ENCODE measurements at regions not wholly inside any gene's neighbourhood (a gene's known extent, or its start where the extent isn't known, plus 50 kb on each side); places are given as distances from the start of the nearest gene placed in this dataset.

DNA sequence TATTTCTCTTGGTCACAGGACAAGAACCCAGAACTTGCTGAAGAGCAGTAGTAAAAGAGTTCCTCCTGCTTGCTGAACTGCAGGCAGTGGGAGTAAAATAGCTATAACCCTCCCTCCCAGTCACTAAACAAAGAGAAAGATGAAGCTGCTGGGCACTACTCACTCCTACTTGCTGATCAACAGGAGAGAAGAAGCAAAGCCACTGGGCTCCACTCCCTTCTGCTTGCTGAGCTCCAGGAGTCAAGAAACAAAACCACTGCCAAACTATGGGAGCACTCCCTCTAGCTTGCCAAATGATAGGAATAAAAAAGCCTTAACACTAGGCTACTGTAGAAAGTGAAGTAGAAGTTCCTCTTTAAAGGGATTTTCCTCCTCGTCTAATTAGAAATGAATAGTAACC, 155.3 kb downstream of the RASSF9 start:
- CTCF ChIA-PET = no interaction called here
- DNase-seq (ENCODE audit: extremely low spot score) = no peak
- POLR2A ChIA-PET = no interaction called here
- TF ChIP-seq TARDBP (IDR thresholded peaks at IDR 0.05) = no peak
- no peak for TF ChIP-seq CTBP1 (IDR thresholded peaks at IDR 0.05; ENCODE audit: borderline replicate concordance)
- no peak for TF ChIP-seq FOXA1 (IDR thresholded peaks at IDR 0.05)
- no peak for TF ChIP-seq HDGF (IDR thresholded peaks at IDR 0.05; ENCODE audit: borderline replicate concordance)
- TF ChIP-seq LEF1 (IDR thresholded peaks at IDR 0.05; ENCODE audit: borderline replicate concordance) = no peak
- TF ChIP-seq, protein P1, sequence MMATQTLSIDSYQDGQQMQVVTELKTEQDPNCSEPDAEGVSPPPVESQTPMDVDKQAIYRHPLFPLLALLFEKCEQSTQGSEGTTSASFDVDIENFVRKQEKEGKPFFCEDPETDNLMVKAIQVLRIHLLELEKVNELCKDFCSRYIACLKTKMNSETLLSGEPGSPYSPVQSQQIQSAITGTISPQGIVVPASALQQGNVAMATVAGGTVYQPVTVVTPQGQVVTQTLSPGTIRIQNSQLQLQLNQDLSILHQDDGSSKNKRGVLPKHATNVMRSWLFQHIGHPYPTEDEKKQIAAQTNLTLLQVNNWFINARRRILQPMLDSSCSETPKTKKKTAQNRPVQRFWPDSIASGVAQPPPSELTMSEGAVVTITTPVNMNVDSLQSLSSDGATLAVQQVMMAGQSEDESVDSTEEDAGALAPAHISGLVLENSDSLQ (IDR thresholded peaks at IDR 0.05) = no peak
- TF ChIP-seq ELF4 (IDR thresholded peaks at IDR 0.05) = no peak
- TF ChIP-seq L3MBTL2 (conservative IDR thresholded peaks at IDR 0.05) = no peak
- TF ChIP-seq FOXM1 (IDR thresholded peaks at IDR 0.05; ENCODE audit: borderline replicate concordance) = no peak
- TF ChIP-seq NFRKB (IDR thresholded peaks at IDR 0.05) = no peak
- TF ChIP-seq FOXK2 (IDR thresholded peaks at IDR 0.05) = no peak

DNA sequence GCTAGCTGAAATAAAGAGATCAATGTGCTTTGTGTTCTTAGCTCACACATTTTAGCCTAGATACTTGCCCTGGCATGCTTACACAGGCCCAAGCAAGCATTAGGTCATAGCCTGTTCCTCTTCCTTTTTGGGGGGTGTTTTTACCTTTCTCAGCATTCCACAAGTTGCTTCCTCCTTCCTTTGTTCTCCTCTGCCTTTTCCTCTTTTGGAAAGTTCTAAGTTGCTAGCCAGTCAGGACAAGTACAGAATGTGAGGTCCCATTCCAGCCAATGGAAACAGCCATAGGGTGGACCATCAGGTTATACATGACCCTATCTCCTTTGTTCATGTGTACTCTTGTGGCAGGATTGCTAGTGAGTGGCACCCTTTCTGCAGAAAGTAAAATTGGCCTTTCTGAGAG, 154.9 kb downstream of the RASSF9 start:
- TF ChIP-seq ZNF384 (IDR thresholded peaks at IDR 0.05) (no peak), LEF1 (IDR thresholded peaks at IDR 0.05; ENCODE audit: borderline replicate concordance) (no peak), FOXA1 (IDR thresholded peaks at IDR 0.05) (no peak), BHLHE40 (IDR thresholded peaks at IDR 0.05; ENCODE audit: borderline replicate concordance) (no peak), HDGF (IDR thresholded peaks at IDR 0.05; ENCODE audit: borderline replicate concordance) (no peak), CTBP1 (IDR thresholded peaks at IDR 0.05; ENCODE audit: borderline replicate concordance) (no peak), SP1 (IDR thresholded peaks at IDR 0.05) (no peak)
- TF ChIP-seq, protein P1 (IDR thresholded peaks at IDR 0.05) = no peak
- POLR2A ChIA-PET = no interaction called here
- no peak for DNase-seq (ENCODE audit: extremely low spot score)
- CTCF ChIA-PET = no interaction called here

DNA sequence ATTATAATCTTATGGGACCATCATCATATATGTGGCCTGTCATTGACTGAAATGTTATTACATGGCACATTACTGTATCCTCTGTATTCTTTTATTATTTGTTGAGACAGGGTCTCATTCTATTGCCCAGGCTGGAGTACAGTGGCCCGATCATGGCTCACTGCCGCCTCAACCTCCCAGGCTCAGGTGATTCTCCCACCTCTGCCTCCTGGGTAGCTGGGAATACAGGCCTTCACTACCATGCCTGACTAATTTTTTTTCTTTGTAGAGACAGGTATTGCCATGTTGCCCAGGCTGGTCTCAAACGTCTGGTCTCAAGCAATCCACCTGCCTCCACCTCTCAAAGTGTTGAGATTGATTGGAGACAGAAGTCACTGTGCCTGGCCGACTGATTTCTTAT, 153.2 kb downstream of the RASSF9 start:
- CTCF ChIA-PET = no interaction called here

GRCh38 chr12:85688837-85689236, 147.4 kb downstream of the RASSF9 start:
- TF ChIP-seq L3MBTL2 (conservative IDR thresholded peaks at IDR 0.05) (no peak), ARNT (IDR thresholded peaks at IDR 0.05) (no peak), FOXK2 (IDR thresholded peaks at IDR 0.05) (no peak), TARDBP (IDR thresholded peaks at IDR 0.05) (no peak), SP1 (IDR thresholded peaks at IDR 0.05) (no peak), HDGF (IDR thresholded peaks at IDR 0.05; ENCODE audit: borderline replicate concordance) (no peak)
- TF ChIP-seq, protein P1 (IDR thresholded peaks at IDR 0.05) = no peak
- no peak for DNase-seq (ENCODE audit: extremely low spot score)
- ChIA-PET CTCF (no interaction called here), POLR2A (no interaction called here)

More for the DNA sequence above, 153.2 kb downstream of the RASSF9 start:
- TF ChIP-seq HDGF (IDR thresholded peaks at IDR 0.05; ENCODE audit: borderline replicate concordance) (no peak), ARNT (IDR thresholded peaks at IDR 0.05) (no peak), SUZ12 (IDR thresholded peaks at IDR 0.05) (no peak), SP1 (IDR thresholded peaks at IDR 0.05) (no peak), L3MBTL2 (conservative IDR thresholded peaks at IDR 0.05) (no peak), FOXK2 (IDR thresholded peaks at IDR 0.05) (no peak), FOXA1 (IDR thresholded peaks at IDR 0.05) (no peak)
- TF ChIP-seq, protein P1 (IDR thresholded peaks at IDR 0.05) = no peak
- no peak for DNase-seq (ENCODE audit: extremely low spot score)
- POLR2A ChIA-PET = no interaction called here

GRCh38 chr12:85690146-85690545, 146.1 kb downstream of the RASSF9 start:
- POLR2A ChIA-PET = no interaction called here
- DNase-seq (ENCODE audit: extremely low spot score) = no peak
- CTCF ChIA-PET = no interaction called here
- no peak for TF ChIP-seq TARDBP (IDR thresholded peaks at IDR 0.05)
- TF ChIP-seq FOXA1 (IDR thresholded peaks at IDR 0.05) = no peak
- TF ChIP-seq ELF4 (IDR thresholded peaks at IDR 0.05) = no peak
- TF ChIP-seq ZNF384 (IDR thresholded peaks at IDR 0.05) = no peak
- no peak for TF ChIP-seq NFRKB (IDR thresholded peaks at IDR 0.05)
- no peak for TF ChIP-seq HDGF (IDR thresholded peaks at IDR 0.05; ENCODE audit: borderline replicate concordance)
- TF ChIP-seq FOXK2 (IDR thresholded peaks at IDR 0.05) = no peak
- no peak for TF ChIP-seq SUZ12 (IDR thresholded peaks at IDR 0.05)
- no peak for TF ChIP-seq ARNT (IDR thresholded peaks at IDR 0.05)
- TF ChIP-seq SP1 (IDR thresholded peaks at IDR 0.05) = no peak
- no peak for TF ChIP-seq CTBP1 (IDR thresholded peaks at IDR 0.05; ENCODE audit: borderline replicate concordance)
- TF ChIP-seq L3MBTL2 (conservative IDR thresholded peaks at IDR 0.05) = no peak
- TF ChIP-seq FOXM1 (IDR thresholded peaks at IDR 0.05; ENCODE audit: borderline replicate concordance) = no peak
- no peak for TF ChIP-seq LEF1 (IDR thresholded peaks at IDR 0.05; ENCODE audit: borderline replicate concordance)
- TF ChIP-seq BHLHE40 (IDR thresholded peaks at IDR 0.05; ENCODE audit: borderline replicate concordance) = no peak
- TF ChIP-seq, protein P1 (IDR thresholded peaks at IDR 0.05) = no peak
